ENCODE measurements at regions not wholly inside any gene's neighbourhood (a gene's known extent, or its start where the extent isn't known, plus 50 kb on each side); places are given as distances from the start of the nearest gene placed in this dataset.

DNA sequence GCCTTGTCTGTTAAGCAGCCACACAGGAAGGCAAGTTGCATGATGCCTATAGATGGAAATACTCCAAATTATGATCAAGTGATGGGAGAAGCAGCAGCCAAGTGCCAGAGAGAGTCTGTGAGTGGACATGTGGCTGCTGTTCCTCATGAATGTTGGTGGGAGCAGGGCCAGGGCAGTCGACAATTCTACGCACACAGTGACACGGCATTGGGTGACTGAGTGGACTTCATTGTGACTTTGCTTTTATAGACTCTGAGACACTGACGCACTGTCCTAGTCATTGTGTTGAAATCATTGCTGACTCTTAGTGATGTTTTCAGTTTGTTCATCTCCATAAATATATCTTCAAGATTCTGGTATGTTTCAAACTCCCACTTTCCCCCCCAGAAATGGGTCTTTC is 246.3 kb upstream of the SEMA6D start (continued):
- TF ChIP-seq ZNF263 (CRISPR knock-in tag; IDR thresholded peaks at IDR 0.05; ENCODE audit: low read depth): no peak
- TF ChIP-seq TEAD4 (CRISPR knock-in tag; IDR thresholded peaks at IDR 0.05): no peak
- TF ChIP-seq PRRX2 (CRISPR knock-in tag; IDR thresholded peaks at IDR 0.05): no peak
- TF ChIP-seq NFATC4 (CRISPR knock-in tag; IDR thresholded peaks at IDR 0.05): no peak
- no peak for TF ChIP-seq MYBL2 (CRISPR knock-in tag; IDR thresholded peaks at IDR 0.05)
- no peak for TF ChIP-seq CBFB (CRISPR knock-in tag; IDR thresholded peaks at IDR 0.05; ENCODE audit: low read depth)

DNA sequence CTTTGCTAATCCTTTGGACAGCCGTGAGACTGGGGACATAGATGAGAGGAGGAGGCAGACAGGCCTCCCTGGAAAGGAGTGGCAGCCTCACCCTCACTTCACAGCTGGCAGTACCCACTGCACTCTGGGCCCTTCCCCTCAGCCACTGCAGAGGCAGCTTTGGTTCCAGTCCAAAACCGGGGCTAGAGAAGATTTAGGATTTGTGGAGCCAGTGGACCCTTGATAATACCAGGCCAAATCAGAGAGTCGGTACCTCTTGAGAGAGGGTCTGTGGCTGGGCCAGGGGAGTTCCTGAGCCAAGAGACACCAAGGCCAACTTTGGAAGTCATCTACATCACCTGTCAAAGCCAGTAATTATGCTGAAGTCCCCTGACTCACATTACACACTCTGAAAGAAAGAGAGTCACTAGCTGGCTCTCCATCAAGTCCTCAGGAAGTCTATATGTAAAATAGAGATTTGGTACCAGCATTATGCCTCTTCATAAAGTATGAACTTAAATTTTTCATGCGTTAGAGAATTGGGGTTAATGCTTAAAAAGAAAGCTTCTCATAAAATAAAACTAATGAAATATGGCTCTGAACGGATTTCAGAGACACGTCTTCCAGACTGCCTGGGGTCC is 244.1 kb upstream of the SEMA6D start:
- ChIA-PET POLR2A (no interaction called here), CTCF (no interaction called here)
- TF ChIP-seq ZNF512 (CRISPR knock-in tag; IDR thresholded peaks at IDR 0.05; ENCODE audit: borderline replicate concordance) (no peak), FOXJ3 (CRISPR knock-in tag; IDR thresholded peaks at IDR 0.05; ENCODE audit: borderline replicate concordance) (no peak), E2F4 (CRISPR knock-in tag; IDR thresholded peaks at IDR 0.05; ENCODE audit: borderline replicate concordance, low read depth) (no peak), ERG (CRISPR knock-in tag; IDR thresholded peaks at IDR 0.05) (no peak), ZSCAN18 (CRISPR knock-in tag; IDR thresholded peaks at IDR 0.05) (no peak)
- TF ChIP-seq, protein P1, sequence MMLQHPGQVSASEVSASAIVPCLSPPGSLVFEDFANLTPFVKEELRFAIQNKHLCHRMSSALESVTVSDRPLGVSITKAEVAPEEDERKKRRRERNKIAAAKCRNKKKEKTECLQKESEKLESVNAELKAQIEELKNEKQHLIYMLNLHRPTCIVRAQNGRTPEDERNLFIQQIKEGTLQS (CRISPR knock-in tag; conservative IDR thresholded peaks at IDR 0.05): no peak
- H3K4me3 Mint-ChIP-seq: no peak overlapping the region
- H3K4me1 Mint-ChIP-seq: peaks cover 8% of the 10 kb centered on the region
- H3K27ac Mint-ChIP-seq: no peak overlapping the region
- ATAC-seq: no peak
- no peak for DNase-seq (ENCODE audit: low spot score)
- peaks cover 10% of the 10 kb centered on the region for H3K9me3 Mint-ChIP-seq
- H3K27me3 Mint-ChIP-seq (ENCODE audit: low read depth): no peaks in the 10 kb centered on the region
- no peaks in the 10 kb centered on the region for H3K36me3 Mint-ChIP-seq

DNA sequence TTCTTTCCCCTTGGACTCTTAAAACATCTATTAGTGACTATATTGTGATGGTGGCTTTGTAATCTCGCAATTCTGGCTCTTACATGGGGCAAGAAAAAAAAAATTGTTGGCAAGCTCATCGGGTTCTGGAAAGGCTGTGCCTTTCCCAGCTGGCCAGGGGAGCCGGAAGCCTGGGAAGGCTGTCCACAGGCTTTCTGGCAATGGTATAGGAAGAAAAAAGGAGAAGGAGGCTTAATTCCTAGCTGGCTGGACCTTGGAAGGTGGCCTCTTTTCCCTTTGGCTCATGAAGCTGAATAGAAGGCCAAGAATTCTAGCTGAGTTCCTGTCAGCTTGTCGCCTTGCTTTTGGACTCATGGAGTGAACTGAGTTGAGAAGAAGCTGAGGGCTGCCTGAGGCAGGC is 243.5 kb upstream of the SEMA6D start:
- no peak for ATAC-seq
- peaks cover 8% of the 10 kb centered on the region for H3K4me1 Mint-ChIP-seq
- no peaks in the 10 kb centered on the region for H3K27me3 Mint-ChIP-seq (ENCODE audit: low read depth)
- H3K36me3 Mint-ChIP-seq: no peaks in the 10 kb centered on the region
- TF ChIP-seq ERG (CRISPR knock-in tag; IDR thresholded peaks at IDR 0.05): no peak
- TF ChIP-seq, protein P2, sequence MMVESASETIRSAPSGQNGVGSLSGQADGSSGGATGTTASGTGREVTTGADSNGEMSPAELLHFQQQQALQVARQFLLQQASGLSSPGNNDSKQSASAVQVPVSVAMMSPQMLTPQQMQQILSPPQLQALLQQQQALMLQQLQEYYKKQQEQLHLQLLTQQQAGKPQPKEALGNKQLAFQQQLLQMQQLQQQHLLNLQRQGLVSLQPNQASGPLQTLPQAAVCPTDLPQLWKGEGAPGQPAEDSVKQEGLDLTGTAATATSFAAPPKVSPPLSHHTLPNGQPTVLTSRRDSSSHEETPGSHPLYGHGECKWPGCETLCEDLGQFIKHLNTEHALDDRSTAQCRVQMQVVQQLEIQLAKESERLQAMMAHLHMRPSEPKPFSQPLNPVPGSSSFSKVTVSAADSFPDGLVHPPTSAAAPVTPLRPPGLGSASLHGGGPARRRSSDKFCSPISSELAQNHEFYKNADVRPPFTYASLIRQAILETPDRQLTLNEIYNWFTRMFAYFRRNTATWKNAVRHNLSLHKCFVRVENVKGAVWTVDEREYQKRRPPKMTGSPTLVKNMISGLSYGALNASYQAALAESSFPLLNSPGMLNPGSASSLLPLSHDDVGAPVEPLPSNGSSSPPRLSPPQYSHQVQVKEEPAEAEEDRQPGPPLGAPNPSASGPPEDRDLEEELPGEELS (CRISPR knock-in tag; IDR thresholded peaks at IDR 0.05): no peak
- TF ChIP-seq ZNF263 (CRISPR knock-in tag; IDR thresholded peaks at IDR 0.05; ENCODE audit: low read depth): no peak
- no peak overlapping the region for H3K4me3 Mint-ChIP-seq
- H3K27ac Mint-ChIP-seq: no peak overlapping the region
- ChIA-PET CTCF (no interaction called here), POLR2A (no interaction called here)
- peaks cover 13% of the 10 kb centered on the region for H3K9me3 Mint-ChIP-seq
- no peak for DNase-seq (ENCODE audit: low spot score)

Data from WTC11 (cell line).